Hypothalamus (tissue), 51 donors: ENCODE measurements at regions not wholly inside any gene's neighbourhood (a gene's known extent, or its start where the extent isn't known, plus 50 kb on each side); places are given as distances from the start of the nearest gene placed in this dataset.

ENCODE experiments used
- DNase-seq, 51 donors: peaks; one replicate each; lab custom pipeline; 2025; lab: John Stamatoyannopoulos, UW

DNA sequence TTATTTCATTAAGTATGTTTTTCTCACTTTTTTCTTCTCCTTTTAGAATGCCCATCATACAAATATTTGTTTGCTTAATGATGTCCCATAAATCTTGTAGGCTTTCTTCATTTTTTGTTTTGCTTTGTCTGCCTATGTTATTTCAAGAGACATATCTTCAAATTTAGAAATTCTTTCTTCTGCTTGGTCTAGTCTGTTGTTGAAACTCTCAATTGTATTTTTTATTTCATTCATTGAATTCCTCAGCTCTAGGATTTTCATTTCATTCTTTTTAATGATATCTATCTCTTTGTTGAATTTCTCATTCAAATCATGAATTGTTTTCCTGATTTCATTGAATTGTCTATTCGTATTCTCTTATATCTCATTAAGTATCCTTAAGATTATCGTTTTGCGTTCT lies 125.1 kb upstream of the VIPR2 start:
- DNase-seq = no peak

DNA sequence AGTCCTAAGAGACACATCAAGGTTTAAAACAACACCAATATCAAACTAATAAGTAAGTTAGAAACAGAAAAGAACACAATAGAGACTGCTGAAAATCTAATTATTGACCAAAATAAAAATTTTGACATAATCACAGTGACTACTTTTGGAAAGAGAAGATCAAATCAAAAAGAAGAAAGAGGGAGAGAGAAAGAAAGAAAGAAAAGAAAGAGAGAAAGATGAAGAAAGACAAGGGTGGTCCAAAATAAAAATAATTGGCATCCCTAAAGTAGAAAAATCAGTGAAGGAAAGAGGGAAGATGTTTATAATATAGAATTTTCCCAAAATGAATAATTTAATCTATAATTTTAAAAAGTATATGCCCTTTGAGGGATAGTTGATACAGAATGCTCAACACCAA lies 118.8 kb upstream of the VIPR2 start:
- DNase-seq = no peak

DNA sequence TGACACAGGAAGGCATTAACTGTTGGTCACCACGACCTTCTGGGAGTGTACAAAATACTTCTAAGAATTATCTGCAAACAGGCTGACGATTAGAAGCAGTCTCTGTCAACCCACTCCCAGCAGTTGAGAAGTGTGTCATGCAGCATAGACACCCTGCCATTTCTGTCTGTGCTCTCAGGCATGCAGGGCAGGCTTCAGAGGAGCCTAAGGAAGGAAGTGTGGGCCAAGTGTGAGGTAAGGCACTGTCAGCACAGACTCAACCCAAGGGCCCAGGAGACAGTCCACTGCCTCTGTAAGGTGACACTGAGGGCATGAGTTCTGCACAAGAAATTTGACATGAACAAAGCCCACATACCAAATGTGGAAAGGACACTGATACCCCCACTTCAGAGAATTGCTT lies 109.0 kb upstream of the VIPR2 start:
- DNase-seq = no peak

DNA sequence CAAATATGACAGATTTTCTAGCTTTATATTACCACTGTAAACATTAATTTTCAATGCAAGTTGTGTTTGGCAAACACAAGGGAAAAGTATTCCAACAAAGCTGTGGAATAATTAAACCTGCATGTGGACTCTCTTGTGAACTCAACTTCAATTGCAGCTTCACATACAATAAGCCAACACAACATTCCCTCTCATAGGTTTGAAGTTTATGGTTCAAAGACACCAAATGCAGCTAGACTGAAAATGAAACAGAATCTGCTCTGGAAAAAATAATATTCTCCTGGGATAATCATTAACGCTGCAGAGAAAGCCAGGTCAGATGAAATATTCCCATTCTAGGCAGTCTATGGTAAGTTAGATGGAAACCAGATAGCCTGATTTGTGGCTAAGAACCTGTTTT lies 105.8 kb upstream of the VIPR2 start:
- DNase-seq = no peak

DNA sequence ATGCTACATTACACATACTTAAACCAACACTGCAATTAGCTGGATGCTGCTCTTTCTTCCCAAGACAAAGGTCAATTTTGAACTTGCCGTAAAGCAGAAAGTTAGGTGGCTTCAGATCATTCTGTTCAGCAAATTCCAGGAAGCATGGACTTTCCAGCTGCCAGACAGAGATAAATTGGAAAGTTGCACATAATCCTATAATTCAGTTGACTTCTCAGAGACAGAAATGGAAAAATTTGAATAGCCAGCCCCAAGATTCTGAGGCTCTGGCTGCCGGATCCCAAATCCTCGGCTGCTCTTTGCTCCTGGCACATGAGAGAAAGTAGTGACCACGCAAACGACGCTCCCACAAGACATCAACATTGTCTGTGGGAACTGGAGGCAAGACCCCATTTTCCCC lies 105.0 kb upstream of the VIPR2 start:
- DNase-seq = no peak

DNA sequence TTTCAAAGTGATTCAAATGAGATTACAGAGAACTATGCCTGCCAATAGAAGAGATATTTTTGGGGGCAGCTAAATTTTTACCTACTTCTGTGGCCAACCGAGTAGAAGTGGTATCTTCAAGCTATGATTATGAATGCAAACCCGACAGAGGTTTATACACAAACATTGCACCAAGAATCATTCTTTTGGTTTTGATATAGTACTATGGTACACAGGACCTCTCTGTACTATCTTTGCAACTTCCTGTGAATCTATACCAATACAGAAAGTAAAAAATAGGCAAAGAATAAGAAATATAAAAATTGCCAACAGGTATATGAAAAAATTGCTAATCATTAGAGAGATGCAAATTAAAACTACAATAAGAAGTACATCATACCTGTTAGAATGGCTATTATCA lies 103.2 kb upstream of the VIPR2 start:
- DNase-seq = no peak

DNA sequence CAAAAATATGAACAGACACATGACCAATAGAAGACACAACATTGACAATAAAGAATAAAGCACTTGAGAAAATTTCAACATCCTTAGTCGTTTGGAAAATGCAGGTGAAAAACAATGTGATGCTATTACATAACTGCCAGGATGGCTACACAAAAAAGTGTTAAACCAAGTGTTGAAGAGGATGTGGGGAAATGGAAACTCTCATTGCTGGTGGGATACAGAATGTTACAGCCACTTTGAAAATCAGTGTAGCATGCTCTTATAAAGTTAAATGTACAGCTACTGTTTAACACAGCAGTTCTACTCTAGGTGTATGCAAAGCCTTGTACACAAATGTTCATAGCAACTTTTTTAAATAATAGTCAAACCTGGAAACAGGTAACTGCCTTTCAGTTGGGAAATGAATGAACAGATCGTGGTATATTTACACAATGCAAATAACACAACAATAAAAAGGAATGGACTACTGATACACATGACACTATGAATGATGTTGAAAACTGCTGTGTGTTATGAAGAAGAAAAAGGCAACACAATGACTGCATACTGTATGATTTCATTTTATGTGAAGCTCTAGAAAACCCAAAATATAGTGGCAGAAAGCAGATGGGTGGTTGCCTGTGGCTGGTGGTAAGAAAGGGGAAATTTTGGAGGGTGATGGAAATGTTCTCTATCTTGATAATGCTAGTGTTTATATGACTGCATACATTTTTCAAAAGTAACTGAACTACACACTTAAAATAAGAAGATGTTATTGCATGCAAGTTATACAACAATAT lies 102.2 kb upstream of the VIPR2 start:
- DNase-seq = no peak

DNA sequence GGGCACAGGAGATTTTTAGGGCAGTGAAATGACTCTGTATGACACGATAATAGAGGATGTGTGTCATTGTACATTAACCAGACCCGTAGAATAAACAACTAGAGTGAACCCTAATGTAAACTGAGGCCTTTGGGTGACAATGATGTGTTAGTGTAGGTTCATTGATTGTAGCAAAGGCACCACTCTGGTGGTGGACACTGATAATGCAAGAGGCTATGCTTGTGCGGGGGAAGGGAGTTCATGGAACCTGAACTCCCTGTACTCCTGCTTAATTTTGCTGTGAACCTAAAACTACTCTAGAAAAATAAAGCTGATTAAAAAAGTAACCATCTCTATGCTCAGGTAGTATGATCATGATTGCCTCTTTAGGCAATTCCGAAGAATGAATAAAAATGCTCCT lies 96.3 kb upstream of the VIPR2 start:
- DNase-seq = no peak

DNA sequence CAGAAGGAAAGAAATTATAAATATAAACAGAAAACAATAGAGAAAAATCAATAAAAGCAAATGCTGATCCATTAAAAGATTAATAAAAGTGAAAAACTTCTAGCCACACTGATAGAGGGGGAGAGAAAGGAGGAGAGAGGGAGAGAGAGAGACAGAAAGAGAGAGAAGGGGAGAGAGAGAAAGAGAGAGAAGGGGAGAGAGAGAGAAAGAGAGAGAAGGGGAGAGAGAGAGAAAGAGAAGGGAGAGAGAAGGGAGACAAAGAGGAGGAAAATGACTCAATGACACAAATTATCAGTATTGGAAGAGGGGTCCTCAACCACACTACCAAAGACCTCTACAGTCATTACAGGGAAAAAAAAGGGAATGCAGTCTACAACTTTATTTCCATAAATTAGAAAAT lies 94.4 kb upstream of the VIPR2 start:
- DNase-seq = no peak

DNA sequence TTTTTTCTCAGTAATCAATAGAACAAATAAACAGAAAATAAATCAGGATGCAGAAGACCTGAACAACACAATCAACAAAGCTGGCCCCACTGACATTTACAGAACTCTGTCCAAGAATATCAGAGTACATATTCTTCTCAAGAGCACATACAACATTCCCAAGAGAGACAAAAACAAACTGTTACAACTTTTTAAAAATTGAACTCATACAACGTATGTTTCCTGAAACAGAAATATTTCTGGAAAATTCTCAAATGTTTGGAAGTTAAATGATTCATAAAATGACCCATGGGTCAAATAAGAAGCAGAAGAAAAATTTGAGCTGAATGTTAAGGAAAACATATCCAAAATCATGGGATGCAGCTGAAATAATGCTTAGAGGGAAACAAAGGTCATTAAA lies 93.9 kb upstream of the VIPR2 start:
- DNase-seq = no peak

DNA sequence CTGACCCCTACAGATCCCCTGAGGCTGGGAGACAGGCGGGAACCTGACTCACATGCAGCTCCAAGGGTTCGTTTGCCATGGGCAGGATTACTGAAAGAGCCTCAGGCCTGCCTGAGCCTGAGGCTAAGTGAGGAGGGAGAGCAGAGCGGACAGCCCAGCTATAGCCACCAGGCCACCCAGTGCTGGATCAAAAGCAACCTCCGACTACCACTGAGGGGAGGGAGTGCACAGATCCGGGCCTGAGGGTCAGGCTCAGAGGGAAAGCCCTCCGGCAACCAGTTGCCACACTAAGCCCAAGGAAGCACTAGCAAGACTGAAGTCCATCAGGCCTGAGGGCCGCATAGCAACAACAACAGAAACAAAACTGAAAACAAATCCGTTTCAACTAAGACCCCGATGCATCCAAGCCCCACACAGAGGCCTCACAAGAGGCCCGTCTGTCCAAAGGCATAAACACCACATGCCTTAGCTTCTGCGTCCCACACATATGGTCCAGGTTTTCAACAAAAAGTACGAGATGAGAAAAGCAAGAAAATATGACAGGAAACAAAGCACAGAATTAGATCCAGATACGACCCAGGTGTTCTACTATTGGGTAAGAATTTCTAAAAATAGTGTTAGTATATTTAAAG lies 92.5 kb upstream of the VIPR2 start:
- no peak for DNase-seq

DNA sequence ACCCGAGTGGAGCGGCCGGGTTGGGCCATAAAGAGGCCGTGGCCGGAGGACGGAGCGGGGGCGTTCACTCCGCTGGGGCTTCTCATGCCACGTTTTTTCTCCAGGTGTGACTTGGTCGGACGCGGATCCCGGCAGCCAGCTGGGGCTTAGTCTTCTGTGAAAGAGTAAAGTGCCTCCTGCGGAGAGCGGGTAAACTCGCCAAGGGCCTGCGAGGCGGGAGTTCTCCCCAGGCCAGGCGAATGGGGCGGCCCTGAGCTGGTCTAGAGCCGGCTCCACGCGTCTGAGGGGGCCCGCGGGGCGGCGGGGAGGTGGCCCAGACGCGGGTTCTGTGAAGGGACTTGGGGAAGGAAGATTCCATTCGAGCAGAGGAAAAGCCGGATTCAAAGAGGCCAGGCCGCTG lies 86.3 kb upstream of the VIPR2 start:
- DNase-seq = no peak

DNA sequence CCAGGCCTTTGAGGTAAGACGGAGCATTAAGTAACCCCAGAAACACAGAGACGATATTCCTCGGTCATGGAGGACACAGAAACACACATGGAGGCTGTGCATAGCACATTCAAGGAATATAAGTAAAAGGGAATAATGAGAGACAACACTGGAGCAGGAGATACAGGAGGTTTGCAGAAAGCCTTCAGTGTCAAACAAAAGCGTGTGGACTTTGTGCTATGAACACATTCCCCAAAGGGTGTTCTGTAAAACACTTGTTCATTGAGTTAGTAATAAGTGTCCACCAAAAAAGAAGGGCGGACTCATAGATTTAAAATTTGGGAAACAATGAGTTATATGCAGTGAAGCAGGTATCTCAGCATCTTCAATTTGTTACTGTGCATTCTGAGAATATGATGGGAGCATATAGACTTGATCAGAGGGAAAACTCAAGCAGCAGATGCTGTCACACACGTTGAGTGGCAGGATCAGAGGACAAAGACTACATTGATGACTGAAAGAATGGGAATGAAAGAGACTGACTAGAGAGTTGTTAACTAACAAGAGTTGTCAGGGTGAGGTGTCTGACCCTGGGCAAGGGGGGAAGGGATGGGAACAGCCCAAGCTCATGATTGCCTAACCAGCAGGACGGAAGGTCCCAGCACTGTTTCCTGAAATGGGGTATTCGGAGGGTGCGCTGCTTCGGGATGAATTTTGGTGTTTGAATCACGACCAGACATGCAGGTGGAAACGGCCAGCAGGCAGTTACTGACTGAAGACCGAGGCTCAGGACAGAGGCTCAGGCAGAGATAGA lies 85.2 kb upstream of the VIPR2 start:
- DNase-seq = peak in 1 of 51 donors; percentile 0

DNA sequence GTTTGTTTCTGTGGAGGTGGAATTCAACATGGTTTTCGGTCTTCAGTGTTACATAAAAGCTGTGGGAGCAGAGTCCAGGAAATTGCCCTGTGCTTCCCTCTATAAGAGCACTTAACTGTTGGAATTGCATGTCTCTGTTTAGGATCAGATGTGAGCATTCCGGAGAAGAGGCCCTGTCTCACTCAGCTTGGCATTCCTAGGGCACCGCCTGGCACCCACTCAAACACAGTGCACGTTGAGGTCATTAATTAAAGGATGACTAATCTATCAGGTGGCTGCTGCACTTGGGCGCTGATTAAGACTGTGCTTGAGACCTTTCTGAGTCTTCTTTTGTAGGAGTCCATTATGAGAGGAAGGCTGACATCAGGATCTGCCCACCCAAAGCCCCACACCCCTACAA lies 82.8 kb upstream of the VIPR2 start:
- peak in 3 of 51 donors; percentile 14 to 28 (median 22) for DNase-seq

DNA sequence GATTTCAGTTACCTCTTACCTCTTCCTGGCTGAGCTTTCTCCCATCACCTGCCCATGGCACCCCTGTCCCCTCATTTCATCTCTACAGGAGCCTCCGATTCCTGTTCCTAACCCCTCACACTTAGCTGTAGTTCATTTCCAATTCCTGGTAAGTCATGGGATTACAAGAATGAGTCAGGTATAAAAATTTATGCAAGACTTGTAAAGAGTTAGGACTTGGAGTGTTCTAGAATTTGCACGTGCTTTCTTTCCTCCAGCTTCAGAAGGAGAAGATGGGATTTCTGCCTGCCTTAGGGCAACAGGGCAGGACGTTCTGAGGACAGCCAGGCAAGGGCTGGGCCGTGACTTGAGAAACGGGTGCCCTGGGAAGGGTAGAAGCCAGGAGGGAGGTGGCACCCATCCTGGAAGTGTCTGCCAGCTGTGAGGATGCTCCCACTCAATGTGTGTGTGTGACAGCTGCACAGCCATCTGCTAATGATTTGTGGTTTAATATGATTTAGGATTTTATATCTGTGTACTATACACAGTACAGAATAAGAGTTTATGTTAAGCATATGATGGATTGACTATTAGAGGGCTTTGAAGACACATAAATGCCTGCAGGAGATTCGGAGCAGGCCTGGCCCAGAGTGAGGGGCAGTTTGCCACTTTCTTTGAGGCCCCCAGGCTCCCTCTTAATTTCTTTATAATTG lies 81.5 kb upstream of the VIPR2 start:
- no peak for DNase-seq

DNA sequence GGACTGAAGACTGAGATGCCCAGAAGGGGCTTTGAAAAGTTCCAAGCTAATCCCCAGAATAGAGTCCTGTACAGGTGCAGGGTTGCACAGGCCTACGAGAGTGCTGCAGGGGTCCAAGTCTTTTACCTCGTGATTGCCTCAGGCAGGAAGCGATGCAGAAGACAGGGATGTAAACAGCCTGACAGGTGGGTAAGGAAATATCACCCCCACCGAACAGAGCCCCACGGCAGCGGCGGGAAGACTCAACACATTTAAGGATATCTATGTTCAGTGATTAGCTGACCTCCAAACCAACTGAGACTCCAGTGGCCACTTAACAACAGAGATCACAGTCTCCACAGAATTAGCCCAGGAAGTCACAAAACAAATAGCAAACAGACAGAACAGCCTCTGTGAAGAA lies 73.9 kb upstream of the VIPR2 start:
- DNase-seq = no peak

DNA sequence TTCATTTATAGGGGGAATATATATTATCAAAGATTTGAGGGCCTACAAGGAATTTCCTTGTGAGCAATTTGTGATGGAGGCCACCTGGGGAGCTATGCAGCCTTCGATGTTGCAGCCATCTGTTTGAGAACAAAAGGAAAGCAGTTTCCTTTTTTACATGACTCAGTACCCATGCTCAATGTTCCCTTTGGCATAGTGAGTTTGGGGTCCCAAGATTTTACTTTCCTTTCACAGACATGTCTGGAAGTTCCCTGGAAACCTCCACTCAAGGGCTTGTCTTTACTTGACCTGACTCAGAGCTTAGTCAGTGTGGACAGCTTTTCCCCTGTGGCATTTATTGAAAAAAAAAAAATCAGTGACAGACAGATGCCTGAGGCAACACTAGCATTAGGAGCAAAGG lies 73.5 kb upstream of the VIPR2 start:
- DNase-seq = no peak

DNA sequence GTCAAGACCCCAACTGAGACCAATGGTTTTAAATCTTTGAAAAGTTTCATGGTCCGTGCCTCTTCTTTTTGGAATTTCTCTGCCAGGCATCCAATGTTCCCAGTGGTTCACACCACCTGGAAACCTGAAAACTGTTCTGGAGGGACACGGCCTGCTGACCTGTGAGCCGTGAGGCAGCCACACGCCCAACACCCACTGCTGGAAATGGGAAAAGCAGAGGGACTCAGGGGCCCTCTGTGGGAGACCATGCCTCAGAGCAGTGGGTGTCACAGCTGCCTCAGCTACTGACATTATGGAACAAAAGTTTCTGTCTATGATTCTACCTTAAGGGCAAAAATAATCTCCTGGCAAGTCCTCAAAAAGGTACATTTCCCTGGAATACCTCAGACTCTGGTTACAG lies 70.4 kb upstream of the VIPR2 start:
- no peak for DNase-seq

DNA sequence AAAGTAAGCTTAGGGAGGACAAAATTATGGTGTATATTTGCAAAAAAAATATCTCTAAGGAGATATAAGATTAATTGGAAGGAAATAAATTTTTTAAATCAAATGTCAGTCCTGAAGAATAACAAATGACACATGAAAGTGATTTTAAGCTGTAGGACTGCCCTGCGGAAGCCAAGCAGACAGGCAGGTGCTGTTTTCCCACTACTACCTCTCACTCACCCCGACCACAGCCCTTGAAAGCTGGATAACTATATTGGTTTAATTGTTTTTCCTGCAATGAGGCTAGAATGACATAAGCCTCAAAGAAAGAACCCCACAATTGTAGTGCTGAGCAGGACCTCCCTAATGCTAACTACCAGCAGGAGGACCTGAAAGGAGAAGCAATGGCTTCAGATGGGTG lies 68.6 kb upstream of the VIPR2 start:
- no peak for DNase-seq

DNA sequence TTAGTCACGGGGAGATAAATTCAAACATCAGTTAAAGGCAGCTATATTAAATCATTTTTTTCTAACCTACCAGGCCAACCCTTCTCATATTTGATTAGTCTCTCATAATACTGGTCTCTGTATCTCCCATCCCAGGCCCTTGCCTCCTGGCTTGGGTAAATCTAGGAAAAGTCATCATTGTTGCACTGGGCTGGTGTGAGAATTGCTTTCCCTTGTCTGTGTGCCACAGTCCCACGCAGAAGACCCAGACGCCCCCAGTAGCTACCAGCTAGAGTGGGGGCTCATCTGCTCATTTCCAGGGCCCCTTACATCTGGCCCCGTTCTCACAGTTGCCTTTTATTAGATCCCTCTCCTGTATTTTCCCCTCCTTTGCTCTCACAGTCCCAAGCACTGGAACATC lies 67.6 kb upstream of the VIPR2 start:
- DNase-seq = no peak

DNA sequence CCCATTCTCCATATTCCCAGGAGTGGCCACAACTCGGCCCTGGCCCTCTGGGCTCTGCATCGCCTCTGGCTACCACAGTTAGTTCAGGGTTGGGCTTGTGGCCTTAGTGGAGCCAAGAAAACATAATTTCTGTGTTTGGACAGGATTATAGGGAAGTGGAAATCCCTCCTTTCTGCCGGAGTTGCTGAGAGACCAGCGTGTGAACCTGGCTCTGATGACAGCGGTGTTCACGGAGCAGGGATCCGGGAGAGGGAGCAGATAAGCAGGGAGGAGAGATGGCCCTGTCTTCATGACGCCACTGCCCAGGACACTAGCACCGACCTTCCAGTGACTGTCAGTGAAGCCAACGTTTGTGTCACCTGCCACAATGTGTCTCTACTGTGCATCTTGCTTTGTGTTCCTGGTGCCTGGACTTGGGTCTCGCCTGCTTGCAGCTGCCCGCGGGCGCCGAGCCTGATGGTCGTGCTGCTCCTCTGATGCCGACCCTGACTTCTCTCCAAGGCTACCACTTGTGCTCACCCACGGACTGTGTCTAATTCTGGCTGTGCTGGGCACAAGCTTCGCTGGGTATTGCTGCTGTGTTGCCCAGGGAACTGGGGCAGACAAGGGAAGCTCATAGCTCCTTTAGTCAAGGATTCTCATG lies 67.0 kb upstream of the VIPR2 start:
- DNase-seq = peak in 26 of 51 donors; percentile 7 to 53 (median 30)
